GM21529 (cell line): ENCODE measurements at regions not wholly inside any gene's neighbourhood (a gene's known extent, or its start where the extent isn't known, plus 50 kb on each side); places are given as distances from the start of the nearest gene placed in this dataset.
"Not testable (repeated sequence)": the region's sequence is repeated elsewhere in the genome, so short reads cannot be mapped to it uniquely, and the experiment has no call there.

Source experiments
- ATAC-seq: cut with Tn5 transposase; IDR thresholded peaks from one replicate; pipeline ENCODE4 v1.9.1; 2021; ENCODE audit not compliant: unreplicated experiment

- ATAC-seq: no peak
Observed at GRCh38 chr15:31217566-31218270, 108.9 kb upstream of the KLF13 start.

DNA sequence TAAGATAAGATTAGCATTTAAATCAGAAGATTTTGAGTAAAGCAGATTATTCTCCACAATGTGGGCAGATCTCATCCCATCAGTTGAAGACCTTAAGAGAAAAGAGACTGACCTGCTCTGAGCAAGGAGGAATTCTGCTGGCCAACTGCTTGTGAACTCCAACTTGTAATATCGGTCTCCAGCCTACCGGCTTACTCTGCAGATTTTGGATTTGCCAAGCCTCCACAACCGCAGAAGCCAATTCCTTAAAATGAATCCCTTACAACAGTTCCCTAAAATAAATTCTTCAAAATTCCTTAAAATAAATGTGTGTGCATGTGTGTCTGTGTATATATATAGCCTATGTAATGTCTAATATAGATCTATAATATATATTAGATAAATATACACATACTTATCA is 107.4 kb upstream of the KLF13 start:
- no peak for ATAC-seq

DNA sequence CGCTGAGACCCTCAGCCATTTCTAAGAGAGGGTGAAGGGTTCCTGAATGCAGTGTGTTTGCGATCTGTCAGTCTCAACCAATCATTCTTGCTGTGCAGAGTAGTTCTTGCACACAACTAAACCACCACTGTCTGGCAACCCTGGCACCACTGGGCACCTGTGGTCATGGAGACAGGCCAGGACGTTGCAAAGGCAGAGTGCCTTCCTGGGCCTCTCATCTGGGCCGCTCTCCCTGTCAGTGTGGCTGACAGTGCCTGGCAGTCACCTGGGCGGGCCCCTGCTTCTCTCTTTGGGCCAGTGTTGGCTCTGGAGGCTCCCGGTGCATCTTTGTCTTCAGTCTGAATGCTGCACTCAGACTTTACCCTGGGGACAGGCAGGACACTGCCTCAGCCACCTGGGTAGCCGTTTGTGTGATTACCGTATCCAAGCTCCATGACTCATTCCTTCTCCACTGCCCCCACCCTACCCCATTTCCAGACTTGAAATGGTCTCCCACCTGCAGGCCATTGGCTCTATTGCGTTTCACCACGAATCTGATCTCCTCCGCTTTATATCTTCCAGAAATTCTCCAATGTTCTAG is 104.6 kb upstream of the KLF13 start:
- no peak for ATAC-seq

DNA sequence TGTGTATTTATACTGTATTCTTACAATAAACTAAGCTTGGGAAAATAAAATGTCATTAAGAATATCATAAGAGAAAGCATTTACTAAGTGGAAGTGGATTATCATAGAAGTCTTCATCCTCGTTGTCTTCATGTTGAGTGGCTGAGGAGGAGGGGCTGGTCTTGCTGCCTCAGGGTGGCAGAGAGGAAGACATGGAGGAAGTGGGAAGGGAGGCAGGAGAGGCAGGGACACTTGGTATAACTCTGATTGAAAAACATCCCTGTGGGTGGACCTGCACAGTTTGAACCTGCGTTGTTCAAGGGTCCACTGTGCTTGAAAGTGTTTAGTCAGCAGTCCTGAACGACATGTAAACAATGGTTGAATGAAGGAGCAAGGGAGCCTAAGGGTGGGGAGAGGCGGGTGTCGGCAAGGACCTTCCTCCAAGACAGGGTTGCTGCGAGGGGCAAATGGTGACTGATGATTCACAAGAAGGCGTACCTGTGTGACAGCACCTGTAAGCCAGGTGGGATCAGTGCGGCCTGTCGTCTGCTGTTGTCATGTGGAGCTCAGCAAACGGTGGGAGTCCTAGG is 103.8 kb upstream of the KLF13 start:
- no peak for ATAC-seq

DNA sequence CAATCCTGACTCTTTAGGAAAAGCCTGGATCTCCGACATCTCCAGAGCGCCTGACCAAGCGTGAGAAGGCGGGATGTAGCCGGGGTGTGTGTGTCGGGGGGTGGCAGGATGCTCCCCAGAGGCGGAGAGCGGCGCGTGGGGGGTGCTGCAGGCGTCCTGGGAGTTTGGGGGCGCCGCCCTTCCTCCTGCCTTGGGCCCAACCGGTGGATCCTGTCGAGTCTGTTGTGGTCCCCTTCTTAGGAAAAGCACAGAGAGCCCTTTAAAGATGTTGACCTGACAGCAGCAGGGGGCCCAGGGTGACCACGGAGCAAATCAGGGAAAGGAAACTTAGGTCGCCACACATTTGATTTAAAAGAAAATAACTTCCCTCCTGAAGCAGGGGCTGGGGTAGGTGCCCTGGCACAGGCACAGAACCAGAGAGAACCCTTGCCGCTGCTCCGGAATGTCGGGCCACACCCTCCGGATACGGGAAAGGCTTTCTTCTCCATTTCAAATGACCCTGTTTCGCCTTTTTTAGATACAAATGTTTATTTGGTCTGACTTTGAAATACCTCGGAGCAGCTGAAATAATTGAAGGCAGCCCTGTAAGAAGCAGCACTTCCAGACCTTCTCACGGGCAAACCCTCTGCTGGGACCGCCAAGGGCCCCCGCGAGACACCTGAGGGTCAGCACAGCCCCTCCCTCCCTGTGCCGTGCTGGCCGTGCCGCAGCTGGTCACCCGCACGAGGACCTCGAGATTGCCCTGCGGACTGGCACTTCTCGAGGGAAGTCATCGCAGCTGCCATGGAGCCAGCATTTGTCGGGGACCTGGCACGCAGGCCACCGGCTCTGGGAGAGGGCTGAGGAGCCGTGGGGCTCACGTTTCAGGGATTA is 102.9 kb upstream of the KLF13 start:
- ATAC-seq: no peak

DNA sequence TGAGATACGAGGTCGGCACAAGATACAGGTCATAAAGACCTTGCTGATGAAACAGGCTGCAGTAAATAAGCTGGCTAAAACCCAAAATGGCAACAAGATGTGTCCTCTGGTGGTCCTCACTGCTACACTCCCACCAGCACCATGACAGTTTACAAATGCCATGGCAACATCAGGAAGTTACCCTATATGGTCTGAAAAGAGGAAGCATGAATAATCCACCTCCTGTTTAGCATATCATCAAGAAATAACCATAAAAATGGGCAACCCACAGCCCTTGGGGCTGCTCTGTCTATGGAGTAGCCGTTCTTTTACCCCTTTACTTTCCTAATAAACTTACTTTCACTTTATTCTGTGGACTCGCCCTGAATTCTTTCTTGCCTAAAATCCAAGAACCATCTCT is 102.0 kb upstream of the KLF13 start:
- not testable (repeated sequence) for ATAC-seq

DNA sequence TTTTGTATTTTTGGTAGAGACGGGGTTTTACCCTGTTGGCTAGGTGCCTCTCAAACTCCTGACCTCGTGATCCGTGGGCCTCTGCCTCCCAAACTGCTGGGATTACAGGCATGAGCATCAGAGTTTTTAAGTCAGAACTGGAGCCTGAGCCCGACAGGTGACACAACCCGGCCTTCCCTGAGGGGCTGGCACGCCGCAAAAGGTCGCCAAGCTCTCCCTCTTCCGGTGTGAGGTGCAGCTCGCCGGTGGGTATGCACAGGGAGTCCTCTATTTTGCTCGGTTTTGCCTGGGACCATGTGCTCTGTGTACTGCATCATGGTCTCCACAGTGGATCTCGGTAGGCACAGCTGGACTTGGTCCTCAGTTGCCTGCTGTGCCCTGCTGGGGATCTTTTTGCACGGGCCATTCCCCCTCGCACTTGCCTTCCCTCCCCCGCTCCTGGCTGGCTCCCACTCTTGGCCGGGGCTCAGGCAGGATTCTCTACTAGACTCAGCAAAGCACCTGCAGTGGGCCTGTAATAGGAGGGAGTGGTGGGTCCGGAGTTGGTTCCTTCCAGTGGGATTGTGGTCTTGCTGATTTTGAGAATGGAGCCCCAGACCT is 101.2 kb upstream of the KLF13 start:
- ATAC-seq: no peak

DNA sequence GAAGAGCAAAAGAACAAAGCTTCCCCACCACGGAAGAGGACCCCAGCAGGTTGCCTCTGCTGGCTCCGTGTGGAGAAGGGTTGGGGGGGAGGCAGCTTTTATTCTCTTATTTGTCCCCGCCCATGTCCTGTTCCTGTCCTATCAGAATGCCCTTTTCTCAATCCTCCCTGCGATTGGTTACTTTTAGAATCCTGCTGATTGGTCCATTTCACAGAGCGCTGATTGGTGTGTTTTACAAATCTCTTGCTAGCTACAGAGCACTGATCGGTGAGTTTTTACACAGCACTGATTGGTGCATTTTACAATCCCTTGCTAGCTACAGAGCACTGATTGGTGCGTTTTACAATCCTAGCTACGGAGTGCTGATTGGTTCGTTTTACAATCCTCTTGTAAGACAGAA is 100.6 kb upstream of the KLF13 start:
- ATAC-seq: no peak

DNA sequence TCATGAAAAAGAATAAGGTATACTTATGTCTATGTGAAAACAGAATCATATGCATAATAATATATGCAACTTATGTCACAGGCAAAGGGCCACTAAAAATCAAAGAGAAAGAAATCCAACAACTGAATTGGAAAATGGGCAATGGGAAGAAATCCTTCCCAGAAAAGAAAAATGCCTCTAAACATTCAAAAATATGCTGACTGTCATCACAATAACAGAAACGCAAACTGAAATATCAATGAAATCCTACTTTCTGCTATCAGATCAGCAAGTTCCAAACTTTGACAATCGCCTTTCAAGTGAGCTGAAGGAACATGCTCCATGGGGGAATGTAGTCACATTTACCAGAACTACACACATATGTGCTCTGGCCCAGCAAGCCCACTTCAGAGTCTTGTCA is 99.4 kb upstream of the KLF13 start:
- ATAC-seq: no peak

GRCh38 chr15:31228011-31228484 is 98.6 kb upstream of the KLF13 start:
- no peak for ATAC-seq

DNA sequence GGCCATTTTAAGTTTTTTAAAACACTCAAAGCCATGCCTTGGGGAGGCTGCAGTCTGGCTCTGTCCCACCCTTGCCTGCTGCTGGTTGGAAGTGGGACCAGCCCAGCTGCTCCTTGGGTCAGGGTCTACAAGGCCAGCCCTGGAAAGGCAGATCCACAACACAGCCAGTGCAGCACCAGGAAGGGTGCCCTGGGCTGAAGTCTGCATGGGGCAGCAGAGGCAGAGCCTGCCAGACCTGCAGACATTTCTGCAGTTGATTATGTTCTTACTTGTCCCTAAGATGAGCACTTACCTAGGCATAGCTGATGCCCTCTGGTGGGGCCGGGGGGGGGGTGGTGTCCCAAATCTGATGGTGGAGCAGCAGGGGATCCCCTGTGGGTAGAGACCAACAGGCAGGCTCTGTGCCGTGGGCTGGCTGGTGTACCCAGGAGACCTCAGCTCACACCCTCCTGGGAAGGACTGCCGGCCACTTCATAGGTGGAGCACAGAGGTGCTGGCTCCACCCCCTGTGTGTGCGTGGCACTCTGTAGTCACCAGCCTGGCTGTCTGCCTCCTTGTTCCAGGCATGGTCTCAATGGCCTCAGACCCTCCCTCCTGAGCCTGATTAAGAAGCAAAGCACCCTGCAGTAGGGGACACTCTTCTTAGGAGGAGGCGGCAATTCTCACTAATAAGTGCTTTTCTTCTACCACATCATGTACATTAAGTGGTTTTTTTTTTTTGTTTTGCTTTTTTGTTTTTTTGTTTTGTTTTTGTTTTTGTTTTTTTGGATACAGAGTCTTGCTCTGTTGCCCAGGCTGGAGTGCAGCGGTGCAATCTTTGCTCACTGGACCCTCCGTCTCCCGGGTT is 97.4 kb upstream of the KLF13 start:
- peak; percentile 60 for ATAC-seq

- ATAC-seq: peak; percentile 76
Observed at GRCh38 chr15:31230630-31231485, 95.8 kb upstream of the KLF13 start.

GRCh38 chr15:31234815-31235214 is 91.8 kb upstream of the KLF13 start:
- no peak for ATAC-seq

GRCh38 chr15:31235311-31236183 is 91.1 kb upstream of the KLF13 start:
- peak; percentile 53 for ATAC-seq

DNA sequence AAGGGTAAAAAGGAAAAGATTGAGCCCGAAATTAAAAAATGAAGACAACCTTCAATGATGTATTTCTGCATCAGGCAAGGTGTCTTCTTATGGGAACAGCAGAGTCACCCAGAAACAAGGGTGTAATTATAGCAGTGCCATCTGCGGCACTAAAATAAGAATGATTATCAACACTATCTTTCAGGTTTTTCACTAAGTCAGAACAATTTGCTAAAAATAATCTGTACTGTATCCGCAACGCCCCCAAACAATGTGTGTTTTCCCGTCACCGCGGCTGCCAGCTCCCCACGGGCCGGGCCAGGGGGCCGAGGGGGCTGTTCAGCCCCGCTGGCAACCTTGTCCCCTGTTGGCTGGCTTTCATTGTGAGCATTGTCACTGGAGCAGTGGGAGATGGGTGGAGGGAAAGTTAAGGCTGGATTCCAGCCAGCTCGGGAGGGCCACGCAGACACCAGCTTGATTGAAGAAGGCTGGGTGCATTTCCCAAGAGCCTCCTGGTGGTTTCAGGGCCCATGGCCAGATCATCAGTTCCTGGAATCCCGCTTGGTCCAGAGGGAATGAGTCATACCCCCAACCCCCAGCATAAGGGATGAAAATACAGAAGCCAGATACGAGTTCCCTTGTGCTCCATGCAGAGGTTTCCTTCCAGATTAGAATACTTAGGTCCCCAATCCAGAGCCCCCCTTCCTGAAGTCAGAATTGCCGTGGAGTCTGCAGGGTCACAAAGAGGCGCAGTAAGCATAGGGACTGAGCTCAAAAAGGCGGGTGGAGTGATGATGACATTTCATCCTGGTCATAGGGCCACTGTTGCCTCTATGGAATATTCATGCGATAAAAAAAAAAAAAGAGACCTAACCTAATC is 90.2 kb upstream of the KLF13 start:
- ATAC-seq: peak; percentile 49

- no peak for ATAC-seq
Observed at GRCh38 chr15:31237043-31237324, 89.7 kb upstream of the KLF13 start.

DNA sequence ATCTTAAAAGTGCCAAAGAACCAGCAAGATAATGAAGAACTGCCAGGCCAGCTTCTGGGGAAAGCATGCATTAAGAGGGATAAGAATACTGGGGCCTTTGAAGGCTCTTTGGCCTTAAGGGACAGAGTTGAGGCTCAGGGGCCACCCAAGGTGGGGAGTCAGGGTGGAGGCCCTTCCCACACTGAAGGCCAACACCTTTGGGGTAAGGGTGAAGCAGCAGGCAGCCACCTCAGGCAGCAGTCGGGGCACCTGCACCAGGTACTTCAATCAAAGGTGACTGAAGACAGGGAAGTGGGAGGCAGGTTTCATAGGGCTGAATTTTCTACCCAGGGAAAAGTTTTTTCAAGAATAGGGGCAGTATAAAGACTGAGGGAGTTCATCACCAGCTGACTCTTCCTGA is 87.7 kb upstream of the KLF13 start:
- no peak for ATAC-seq

DNA sequence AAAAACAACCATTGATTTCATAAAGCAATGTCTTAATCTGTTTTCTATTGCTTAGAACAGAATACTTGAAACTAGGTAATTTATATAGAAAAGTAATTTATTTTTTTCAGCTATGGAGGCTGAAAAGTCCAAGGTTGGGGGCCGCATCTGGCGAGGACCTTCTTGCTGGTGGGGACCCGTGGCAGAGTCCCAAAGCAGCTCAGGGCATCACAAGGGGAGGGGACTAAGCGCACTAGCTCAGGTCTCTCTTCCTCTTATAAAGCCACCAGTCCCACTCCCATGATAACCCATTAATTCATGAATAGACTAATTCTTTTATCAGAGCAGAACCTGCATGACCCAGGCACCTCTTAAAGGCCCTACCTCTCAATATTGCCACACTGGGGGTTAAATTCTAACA is 87.2 kb upstream of the KLF13 start:
- no peak for ATAC-seq
